OCI-LY3 (cell line): ENCODE measurements at regions not wholly inside any gene's neighbourhood (a gene's known extent, or its start where the extent isn't known, plus 50 kb on each side); places are given as distances from the start of the nearest gene placed in this dataset.
"Not testable (repeated sequence)": the region's sequence is repeated elsewhere in the genome, so short reads cannot be mapped to it uniquely, and the experiment has no call there.

Experiments
- EZH2phosphoT487 ChIP-seq: fragments of 200-600 bp; shearing (Covaris generic); IDR thresholded peaks from 2 replicates; pipeline ENCODE4 v1.6.1; 2018; ENCODE audit warnings: antibody characterized with exemption, mixed run types, low read depth
- TF ChIP-seq, protein P1 (sequence below): fragments of 200-600, 300-600 bp; sonication (generic); IDR thresholded peaks from 2 replicates; pipeline ENCODE4 v1.5.1; 2014; ENCODE audit warnings: antibody characterized with exemption, low read length, low read depth

GRCh38 chr12:68442353-68442972 lies 110.3 kb upstream of the MDM1 start:
- TF ChIP-seq, protein P1, sequence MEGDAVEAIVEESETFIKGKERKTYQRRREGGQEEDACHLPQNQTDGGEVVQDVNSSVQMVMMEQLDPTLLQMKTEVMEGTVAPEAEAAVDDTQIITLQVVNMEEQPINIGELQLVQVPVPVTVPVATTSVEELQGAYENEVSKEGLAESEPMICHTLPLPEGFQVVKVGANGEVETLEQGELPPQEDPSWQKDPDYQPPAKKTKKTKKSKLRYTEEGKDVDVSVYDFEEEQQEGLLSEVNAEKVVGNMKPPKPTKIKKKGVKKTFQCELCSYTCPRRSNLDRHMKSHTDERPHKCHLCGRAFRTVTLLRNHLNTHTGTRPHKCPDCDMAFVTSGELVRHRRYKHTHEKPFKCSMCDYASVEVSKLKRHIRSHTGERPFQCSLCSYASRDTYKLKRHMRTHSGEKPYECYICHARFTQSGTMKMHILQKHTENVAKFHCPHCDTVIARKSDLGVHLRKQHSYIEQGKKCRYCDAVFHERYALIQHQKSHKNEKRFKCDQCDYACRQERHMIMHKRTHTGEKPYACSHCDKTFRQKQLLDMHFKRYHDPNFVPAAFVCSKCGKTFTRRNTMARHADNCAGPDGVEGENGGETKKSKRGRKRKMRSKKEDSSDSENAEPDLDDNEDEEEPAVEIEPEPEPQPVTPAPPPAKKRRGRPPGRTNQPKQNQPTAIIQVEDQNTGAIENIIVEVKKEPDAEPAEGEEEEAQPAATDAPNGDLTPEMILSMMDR = not testable (repeated sequence)
- not testable (repeated sequence) for TF ChIP-seq EZH2phosphoT487
